HG02610 (cell line): ENCODE measurements at regions not wholly inside any gene's neighbourhood (a gene's known extent, or its start where the extent isn't known, plus 50 kb on each side); places are given as distances from the start of the nearest gene placed in this dataset.
"Not testable (repeated sequence)": the region's sequence is repeated elsewhere in the genome, so short reads cannot be mapped to it uniquely, and the experiment has no call there.

Experiments used
- ATAC-seq: cut with Tn5 transposase; IDR thresholded peaks from one replicate; pipeline ENCODE4 v1.9.1; 2021; ENCODE audit warnings: mild to moderate bottlenecking, moderate library complexity; ENCODE audit not compliant: unreplicated experiment

DNA sequence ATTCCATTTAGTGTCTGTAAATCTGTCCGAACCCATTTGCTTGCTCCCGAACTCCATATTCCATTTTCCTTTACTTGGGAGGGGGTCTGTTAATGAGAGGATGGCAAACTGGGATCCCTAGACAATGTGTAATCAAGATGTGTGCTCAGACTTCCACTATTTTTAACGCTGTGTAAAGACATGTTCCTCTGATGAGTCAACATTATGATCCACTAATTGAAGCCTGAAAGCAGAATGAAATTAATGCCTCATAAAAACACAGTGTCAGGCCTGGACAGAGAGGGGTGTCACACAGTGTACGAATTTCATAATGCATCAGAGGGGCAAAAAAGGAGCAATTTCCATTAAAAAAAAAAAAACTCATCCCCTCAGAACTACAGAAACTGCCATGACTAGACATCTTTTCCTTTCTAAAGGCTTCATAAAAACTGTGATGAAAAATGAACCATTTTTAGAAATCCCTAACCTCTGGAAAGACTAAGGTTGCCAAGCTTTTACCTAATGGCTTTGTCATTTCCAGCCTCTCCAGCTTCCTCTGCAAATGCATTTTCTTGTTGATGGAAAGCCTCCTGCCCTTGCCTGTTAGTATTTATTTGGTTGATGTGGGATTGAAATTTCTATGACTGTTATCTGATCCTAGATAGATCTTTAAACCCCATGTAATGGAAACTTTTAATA is 209.2 kb upstream of the DCC start:
- ATAC-seq, result no peak

DNA sequence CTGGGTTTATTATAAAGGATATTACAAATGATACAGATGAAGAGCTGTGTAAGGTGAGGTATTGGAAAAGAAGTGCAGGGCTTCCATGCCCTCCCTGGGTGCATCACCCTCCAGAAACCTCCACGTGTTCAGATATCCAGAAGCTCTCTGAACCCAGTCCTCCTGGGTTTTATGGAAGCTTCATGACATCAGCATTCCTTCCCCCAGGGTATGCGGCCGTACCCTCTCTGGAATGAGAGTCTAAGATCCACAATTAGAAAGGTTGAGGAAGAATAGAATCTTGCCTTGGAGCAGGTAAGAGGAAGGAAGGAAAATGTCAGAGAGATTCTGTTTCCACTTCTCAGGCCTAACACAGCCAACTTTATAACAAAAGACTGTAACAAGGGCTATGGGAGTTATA is 208.2 kb upstream of the DCC start:
- ATAC-seq, result no peak

DNA sequence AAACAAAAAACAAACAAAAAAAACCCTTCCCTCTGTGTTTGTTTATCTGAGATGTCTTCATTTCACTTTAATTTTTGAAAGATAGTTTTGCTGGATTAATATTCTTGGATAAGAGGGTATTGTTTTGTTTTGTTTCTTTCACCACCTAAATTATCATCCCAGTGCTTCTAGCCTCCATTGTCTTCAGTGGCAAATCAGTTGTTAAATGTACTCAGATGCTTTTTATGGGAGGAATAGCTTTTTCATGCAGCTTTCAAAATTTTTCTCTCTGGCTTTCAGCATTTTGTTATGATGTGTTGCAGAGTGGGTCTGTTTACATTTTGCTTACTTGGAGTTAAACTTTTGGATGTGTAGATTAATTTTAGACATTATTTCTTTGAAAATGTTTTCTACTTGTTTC is 203.5 kb upstream of the DCC start:
- ATAC-seq, result no peak

DNA sequence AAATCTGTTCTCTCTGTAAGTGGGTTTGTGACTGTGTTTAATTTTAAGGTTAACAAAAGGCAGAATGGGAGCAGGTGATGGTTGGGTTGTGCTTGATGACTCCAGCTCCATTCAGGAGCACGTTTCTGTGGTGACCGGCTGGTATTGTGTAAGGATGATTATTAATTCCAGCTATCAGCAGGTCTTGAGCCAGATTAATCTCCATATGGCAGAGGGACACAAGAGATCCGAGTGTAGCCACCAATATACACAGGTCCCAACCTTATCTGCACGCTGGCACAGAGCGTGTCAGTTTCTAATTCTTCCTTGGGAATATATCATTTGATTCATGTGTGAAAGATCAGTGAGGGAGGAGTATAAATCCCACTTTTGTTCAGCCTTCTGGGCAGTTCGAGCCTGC is 199.0 kb upstream of the DCC start:
- ATAC-seq, result no peak

DNA sequence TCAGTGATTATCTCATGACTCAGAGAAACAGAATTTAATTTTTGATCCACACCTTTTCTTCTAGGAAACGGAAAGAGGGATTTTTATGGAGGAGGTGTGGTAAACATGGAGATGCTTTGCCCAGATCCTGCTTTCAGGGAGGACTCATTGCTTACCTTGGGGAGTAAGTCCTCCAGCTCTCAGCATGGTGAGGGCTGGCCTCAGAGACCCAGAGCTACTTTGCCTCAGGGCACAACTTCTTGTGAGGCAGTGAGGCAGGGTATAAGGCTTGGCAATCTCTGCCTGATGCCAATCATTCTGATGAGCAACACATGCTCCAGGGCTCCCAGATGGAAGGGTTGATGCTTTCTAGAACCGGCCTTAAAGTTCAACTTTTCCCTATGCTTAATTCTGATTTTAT is 189.9 kb upstream of the DCC start:
- no peak for ATAC-seq

DNA sequence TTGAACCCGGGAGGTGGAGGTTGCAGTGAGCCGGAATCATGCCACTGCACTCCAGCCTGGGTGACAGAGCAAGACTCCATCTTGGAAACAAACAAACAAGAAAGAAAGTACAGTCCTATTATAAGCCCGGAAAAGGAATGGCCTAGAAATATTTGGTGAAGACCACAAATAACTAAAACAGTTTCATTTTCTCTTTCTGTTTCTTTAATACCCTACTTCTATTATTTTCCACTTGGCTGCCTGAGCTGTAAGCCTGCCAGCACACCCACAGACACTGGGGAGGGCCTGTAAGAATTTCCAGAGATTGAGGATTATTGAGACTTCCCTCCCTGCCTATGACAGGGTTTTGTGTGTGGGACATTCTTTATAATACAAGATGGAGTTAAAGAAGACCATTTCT is 188.0 kb upstream of the DCC start:
- no peak for ATAC-seq

DNA sequence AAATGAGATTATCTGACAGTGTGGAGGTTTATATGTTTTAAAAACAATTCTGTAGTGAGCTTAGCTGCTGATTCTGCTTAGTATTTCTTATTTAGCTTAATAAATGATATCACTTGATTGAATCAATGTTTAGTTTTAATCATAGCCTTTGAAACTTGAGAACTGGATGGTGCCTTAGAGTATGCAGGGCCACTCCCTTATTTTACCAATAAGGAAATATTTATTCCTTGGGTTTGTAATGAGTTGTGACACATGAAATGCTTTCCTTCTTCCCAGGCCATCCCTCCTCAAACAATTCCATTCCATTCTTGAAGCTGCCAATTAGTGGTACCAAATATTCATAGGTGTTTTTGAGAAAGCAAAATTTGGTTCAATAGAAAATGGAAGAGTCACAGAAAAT is 183.8 kb upstream of the DCC start:
- ATAC-seq, result no peak

DNA sequence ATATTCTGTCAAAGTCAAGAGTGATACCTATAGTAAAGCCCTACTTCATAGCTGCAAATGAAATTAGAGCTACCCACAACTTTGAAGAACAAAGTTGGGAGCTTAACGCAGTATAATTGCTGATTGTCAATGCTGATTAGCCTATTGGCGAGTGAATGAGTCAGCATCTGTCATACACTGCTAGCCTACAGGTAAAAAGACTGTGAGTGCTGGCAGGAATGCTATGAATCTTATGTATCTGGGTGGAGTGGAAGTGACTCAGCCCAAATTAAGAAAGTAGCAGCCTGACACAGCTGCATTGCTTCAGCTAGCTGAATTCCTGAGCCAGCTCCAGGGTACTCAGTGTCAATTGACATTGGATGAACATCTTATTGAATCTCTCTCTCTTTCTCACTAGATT is 179.4 kb upstream of the DCC start:
- no peak for ATAC-seq

DNA sequence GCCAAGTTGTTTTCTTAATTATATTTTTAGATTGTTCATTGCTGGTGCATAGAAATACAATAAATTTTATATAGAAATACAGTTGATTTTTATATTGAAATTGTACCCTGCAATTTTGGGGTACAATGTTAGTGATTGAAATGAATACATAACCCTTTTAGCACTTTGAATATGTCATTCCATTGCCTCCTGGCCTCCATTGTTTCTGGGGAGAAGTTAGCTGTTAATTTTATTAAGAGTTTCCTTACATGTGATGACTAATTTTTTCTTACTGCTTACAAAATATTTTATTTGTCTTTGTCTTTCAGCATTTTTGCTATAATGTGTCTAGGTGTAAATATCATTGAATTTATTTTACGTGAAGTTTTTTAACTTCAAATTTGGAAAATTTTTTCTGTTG is 176.5 kb upstream of the DCC start:
- no peak for ATAC-seq

DNA sequence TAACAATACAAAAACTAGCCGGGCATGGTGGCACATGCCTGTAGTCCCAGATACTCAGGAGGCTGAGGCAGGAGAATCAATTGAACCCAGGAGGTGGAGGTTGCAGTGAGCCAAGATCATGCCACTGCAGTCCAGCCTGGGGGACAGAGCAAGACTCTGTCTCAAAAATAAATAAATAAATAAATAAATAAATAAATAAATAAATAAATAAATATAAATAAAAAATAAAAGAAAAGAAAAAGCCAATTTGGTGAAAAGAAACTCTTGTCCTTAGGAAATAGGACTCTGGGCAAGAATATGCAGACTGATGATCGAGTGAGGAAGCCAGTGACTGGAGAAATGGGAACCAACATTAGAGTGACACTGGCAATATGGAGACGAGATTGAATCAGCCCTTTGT is 171.9 kb upstream of the DCC start:
- not testable (repeated sequence) for ATAC-seq

DNA sequence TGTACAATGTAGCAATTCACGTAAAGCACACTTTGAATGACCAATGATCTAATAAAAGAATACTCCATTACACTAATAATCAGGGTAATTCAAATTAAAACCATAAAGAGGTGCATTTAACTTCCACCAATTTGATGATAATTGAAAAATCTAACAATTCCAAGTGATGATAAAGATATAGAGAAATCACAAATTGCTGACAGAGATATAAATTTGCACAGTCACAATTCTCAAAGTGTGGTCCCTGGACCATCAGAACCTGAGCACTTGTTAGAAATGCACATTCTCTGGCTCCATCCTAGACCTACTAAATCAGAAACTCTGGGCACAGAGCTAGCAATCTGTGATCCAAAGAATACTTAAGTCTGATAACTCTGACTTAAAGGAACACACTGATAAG is 165.8 kb upstream of the DCC start:
- ATAC-seq, result no peak

DNA sequence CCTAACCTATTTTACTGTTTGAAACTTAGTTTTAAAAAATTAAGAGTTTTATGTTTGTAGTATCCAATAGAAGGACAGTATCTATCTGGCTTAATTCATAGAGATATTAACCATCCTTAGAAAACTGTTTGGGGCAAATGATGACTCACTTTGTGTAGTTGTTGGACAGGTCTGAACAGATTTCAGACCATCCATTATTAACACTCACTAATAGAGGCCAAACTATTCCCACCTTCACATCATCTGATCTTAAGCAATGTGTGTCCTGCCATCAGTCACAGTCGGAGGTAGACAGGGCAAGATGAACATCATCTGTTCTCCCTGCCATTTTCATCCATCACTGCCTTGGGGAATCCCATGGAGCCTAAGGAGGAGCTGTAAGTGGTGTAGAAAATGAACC is 164.6 kb upstream of the DCC start:
- no peak for ATAC-seq

DNA sequence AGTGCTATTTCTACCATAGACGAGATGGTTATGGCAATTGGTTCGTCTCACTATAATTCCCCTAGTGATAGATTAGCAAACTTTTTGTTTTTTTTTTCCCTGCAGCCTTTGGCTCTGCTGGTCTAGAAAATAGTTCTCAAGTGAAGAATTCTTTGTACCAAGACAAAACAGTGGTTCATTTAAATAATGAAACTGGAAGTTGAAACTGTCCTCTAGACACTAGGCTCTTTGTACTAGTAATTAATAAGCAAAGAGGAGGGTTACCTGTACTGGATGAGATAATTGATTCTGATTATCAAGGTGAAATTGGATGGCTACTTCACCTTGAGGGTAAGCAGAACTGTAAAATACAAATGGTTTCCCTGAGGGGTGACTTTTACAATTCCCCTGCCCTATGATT is 156.9 kb upstream of the DCC start:
- no peak for ATAC-seq

DNA sequence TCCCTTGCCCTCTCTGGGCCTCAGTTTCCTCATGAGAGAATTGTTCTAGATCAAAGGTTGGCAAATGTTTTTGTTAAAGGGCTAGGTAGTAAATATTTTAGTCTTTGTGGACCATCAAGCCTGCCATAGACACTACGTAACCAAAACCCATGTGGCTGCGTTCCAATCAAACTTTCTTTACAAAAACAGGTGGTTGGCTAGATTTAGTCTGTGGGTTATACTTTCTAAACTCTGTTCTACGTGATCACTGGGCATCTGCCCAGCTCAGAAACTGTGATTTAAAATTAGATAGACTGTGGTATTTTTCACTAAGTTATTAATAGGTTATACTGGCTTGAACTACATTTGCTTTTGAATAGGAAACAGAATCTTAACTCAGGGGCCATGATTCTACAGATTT is 149.8 kb upstream of the DCC start:
- no peak for ATAC-seq

DNA sequence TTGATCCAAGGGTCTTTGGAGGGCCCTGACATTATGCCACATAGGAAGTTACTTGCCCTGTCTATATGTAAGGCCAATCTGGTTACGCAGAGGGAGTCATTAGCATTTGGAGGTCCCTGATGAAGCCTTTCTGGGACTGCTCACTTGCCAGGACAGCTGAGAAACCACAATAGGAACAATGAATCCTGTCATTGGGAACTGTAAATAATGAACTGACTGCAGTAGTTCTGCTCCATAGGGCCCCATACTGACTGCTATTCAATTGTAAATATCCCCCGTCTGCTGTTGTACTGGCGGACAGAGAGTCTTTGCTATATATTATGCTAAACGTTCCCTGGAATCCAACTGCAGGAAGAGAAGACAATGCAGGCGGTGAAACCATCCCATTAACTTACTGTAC is 149.4 kb upstream of the DCC start:
- no peak for ATAC-seq

DNA sequence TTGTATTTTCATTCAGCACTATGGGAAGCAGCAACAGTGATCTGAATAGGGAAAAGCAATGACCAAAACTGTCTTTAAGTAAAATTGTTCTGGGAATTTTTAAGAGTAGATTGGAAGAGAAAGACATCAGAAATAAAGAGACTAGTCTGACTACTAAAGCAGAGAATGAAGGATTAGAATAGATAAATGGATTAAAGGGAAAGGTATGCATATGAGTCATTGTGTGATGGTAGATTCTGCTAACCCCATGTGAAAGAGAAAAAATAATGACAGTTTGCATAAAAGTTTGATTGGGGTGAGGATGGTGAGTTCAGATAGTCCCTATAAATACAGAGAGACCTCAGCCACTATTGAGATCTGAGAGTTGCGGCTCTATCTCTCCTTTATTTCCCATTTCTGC is 139.6 kb upstream of the DCC start:
- no peak for ATAC-seq

DNA sequence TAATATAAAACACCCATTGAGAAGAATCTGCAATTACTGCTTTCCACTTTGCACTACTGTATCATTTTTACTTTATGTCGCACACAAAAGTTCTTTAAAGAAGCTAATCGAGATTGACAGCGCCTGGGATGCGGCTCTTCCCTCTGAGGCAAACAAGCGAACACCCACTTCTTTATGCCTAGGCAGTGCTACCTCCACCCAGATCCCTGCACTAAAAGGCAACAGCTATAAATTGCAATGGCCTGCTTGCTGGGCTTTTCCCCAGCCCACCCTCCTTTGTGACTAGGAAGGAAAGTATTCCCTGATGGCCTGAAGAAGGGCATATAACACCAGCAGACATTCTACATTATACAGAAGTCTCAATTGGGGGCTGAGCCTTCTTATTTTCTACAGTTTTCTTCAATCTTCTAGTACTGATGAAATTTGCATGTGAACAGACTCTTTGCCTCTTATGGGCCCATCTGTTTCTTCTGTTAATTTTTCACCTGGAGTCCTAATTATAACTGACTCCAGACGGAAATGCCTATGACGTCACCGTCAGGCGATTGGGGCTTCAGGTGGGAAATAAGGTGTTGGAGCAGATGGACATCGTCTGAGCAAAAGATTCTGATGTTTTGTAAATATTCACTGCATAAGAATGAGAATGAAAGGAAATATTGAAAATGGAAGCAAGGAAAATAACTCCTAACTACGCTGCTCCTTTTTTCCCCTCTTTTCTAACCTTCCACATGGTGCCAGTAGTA is 138.9 kb upstream of the DCC start:
- no peak for ATAC-seq

DNA sequence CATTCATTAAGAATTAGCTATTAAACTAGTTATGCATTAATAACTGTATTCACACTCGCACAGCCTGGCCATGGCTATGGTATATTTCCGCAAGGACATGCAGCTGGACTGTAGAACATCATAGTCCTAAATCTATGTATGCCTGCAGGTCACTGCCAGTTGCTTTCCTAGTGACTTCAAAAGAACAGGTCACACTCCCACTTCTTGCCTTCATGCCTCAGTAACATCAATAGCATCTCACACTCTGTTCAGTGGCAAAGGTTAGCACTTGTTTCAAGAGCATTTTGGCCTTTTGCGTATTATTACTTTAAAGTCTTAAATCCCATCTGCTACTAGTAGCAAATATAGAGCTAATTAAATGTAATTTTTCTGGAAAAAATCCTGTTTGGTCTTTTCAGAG is 131.4 kb upstream of the DCC start:
- ATAC-seq, result no peak

DNA sequence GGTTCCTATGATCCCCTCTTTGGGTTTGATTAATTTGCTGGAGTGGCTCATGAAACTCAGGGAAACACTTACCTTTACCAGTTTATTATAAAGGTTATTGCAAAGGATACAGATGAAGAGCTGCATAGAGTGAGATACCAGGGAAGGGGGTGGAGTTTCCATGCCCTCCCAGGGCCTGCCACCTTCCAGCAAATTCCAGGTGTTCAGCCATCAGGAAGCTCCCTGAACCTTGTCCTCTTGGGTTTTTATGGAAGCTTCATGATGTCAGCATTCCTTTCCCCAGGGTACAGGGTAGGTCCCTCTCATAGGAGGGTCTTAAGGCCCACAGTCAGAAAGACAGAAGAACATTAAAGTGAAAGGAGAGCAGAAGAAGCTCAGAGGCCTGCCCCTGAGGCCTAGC is 123.9 kb upstream of the DCC start:
- ATAC-seq, result no peak

DNA sequence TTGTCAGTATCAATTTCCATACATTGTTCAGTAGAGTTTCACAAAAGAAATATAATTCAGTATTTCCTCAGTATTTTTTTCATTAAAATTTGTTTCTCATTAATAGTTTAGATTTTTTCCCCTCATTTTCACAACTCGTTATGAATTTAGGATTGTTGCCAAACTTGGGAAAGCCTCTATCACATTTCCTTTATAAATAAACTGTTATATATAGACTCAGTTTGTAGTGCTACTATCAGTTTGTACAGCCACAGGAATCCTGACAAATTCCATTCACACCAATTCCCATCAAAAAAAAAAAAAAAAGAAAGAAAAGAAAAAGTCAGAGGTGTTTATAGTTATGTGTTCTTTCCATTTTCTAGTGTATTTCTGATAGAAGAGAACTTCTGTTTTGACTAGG is 123.3 kb upstream of the DCC start:
- ATAC-seq, result no peak

DNA sequence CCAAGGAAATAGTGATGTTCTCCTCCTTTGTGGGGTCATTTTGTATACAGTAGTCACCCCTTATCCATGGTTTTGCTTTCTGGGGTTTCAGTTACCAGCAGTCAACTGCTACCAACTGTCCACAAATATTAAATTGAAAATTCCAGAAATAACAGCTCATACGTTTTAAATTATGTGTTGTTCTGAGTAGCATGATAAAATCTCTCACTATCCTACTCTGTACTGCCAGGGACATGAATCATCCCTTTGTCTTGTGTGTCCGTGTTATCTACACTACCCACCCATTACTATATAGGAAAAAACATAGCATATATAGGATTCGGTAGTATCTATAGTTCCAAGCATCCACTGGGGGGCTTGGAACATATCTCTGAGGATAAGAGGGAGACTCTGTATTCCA is 120.9 kb upstream of the DCC start:
- no peak for ATAC-seq

DNA sequence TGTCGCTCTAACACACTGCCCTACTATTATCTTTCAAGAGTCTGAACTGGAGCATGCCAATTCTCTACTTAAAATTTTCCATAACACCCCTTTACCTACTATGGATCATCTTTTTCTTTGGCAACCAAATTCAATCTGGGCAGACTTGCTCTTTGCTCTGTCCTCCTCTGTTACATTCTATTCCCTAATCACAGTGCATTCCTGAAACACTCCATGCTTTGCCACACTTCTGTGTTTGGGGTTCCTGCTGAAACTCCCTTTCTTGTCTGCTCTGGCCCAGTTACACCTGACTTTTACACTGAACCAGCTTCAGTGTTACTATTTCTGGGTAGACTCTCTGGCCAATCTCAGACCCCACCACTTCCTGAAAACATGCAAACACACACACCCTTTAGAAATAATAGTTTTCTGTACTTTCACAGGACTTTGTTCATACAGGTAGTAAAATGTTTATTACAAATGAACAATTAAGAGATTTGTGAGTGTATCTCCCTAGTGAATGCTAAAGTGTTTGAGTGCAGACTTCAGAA is 119.9 kb upstream of the DCC start:
- ATAC-seq, result no peak

DNA sequence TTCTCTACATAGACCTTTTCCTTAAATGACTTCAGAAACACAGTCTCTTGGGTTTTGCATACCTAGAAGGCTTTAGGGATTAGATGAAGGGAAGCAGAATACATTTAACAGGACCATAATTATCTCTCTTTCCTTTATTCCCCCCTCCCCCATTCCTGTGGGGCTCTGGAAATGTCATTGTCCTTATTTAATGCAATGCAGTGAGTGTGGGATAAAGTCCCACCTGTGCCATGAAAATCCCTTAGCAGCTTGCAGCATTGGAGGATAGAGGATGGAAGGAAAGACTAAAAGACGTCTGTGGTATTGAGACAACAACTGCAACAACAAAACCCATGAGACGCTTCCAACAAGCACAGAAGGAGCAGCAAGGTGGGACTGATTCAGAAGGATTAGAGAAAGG is 117.8 kb upstream of the DCC start:
- no peak for ATAC-seq
